ENCODE measurements at regions not wholly inside any gene's neighbourhood (a gene's known extent, or its start where the extent isn't known, plus 50 kb on each side); places are given as distances from the start of the nearest gene placed in this dataset.
A peak's percentile ranks its signal among the peaks of the same experiment; 100 is the strongest.
"Not testable (repeated sequence)": the region's sequence is repeated elsewhere in the genome, so short reads cannot be mapped to it uniquely, and the experiment has no call there.

GRCh38 chr1:181166377-181167196, 78.1 kb downstream of the IER5 start:
- in situ Hi-C loops (cut with HindIII; ENCODE audit: low pct_ligation_motif_present, low pct_unique_long_range_greater_than_20kb, low sequenced_read_pairs), result loop anchor here (25.0 kb wide), 1 partner anchor 254 kb away; the partner anchor contains the start of gene KIAA1614
- peak; percentile 81 for DNase-seq

GRCh38 chr1:181169281-181169865, 80.9 kb downstream of the IER5 start:
- in situ Hi-C loops (cut with HindIII; ENCODE audit: low pct_ligation_motif_present, low pct_unique_long_range_greater_than_20kb, low sequenced_read_pairs), result loop anchor here (25.0 kb wide), 1 partner anchor 257 kb away; the partner anchor contains the start of gene KIAA1614
- DNase-seq, result no peak

- no peak for DNase-seq
- in situ Hi-C loops (cut with HindIII; ENCODE audit: low pct_ligation_motif_present, low pct_unique_long_range_greater_than_20kb, low sequenced_read_pairs), result loop anchor here (25.0 kb wide), 1 partner anchor 258 kb away; the partner anchor contains the start of gene KIAA1614
Measured at GRCh38 chr1:181170194-181170593, 81.7 kb downstream of the IER5 start.

- in situ Hi-C loops (cut with HindIII; ENCODE audit: low pct_ligation_motif_present, low pct_unique_long_range_greater_than_20kb, low sequenced_read_pairs), result loop anchor here (25.0 kb wide), 1 partner anchor 260 kb away; the partner anchor contains the start of gene KIAA1614
- DNase-seq, result no peak
Measured at GRCh38 chr1:181172082-181172481, 83.6 kb downstream of the IER5 start.

- no peak for DNase-seq
Measured at GRCh38 chr1:181173761-181174447, 85.4 kb downstream of the IER5 start.

GRCh38 chr1:181174861-181175260, 86.4 kb downstream of the IER5 start:
- in situ Hi-C loops (cut with HindIII; ENCODE audit: low pct_ligation_motif_present, low pct_unique_long_range_greater_than_20kb, low sequenced_read_pairs), result loop anchor here (25.0 kb wide), 1 partner anchor 263 kb away; the partner anchor contains the start of gene KIAA1614
- DNase-seq, result no peak

More at GRCh38 chr1:181173761-181174447, 85.4 kb downstream of the IER5 start:
- in situ Hi-C loops (cut with HindIII; ENCODE audit: low pct_ligation_motif_present, low pct_unique_long_range_greater_than_20kb, low sequenced_read_pairs), result loop anchor here (25.0 kb wide), 1 partner anchor 262 kb away; the partner anchor contains the start of gene KIAA1614

- in situ Hi-C loops (cut with HindIII; ENCODE audit: low pct_ligation_motif_present, low pct_unique_long_range_greater_than_20kb, low sequenced_read_pairs), result no loop called here
- DNase-seq, result no peak
Measured at GRCh38 chr1:181175356-181175910, 86.9 kb downstream of the IER5 start.

GRCh38 chr1:181175955-181176354, 87.5 kb downstream of the IER5 start:
- in situ Hi-C loops (cut with HindIII; ENCODE audit: low pct_ligation_motif_present, low pct_unique_long_range_greater_than_20kb, low sequenced_read_pairs), result no loop called here
- DNase-seq, result no peak

- DNase-seq, result no peak
- in situ Hi-C loops (cut with HindIII; ENCODE audit: low pct_ligation_motif_present, low pct_unique_long_range_greater_than_20kb, low sequenced_read_pairs), result no loop called here
Measured at GRCh38 chr1:181178241-181178879, 89.9 kb downstream of the IER5 start.

GRCh38 chr1:181179279-181179986, 90.9 kb downstream of the IER5 start:
- DNase-seq, result no peak
- in situ Hi-C loops (cut with HindIII; ENCODE audit: low pct_ligation_motif_present, low pct_unique_long_range_greater_than_20kb, low sequenced_read_pairs), result no loop called here

GRCh38 chr1:181179987-181180365, 91.5 kb downstream of the IER5 start:
- no peak for DNase-seq
- in situ Hi-C loops (cut with HindIII; ENCODE audit: low pct_ligation_motif_present, low pct_unique_long_range_greater_than_20kb, low sequenced_read_pairs), result no loop called here

- no peak for DNase-seq
- in situ Hi-C loops (cut with HindIII; ENCODE audit: low pct_ligation_motif_present, low pct_unique_long_range_greater_than_20kb, low sequenced_read_pairs), result no loop called here
Measured at GRCh38 chr1:181180407-181181031, 92.0 kb downstream of the IER5 start.

- in situ Hi-C loops (cut with HindIII; ENCODE audit: low pct_ligation_motif_present, low pct_unique_long_range_greater_than_20kb, low sequenced_read_pairs), result no loop called here
- no peak for DNase-seq
Measured at GRCh38 chr1:181181792-181182585, 93.5 kb downstream of the IER5 start.

GRCh38 chr1:181184621-181185020, 96.1 kb downstream of the IER5 start:
- in situ Hi-C loops (cut with HindIII; ENCODE audit: low pct_ligation_motif_present, low pct_unique_long_range_greater_than_20kb, low sequenced_read_pairs), result no loop called here
- no peak for DNase-seq

- in situ Hi-C loops (cut with HindIII; ENCODE audit: low pct_ligation_motif_present, low pct_unique_long_range_greater_than_20kb, low sequenced_read_pairs), result no loop called here
- DNase-seq, result no peak
Measured at GRCh38 chr1:181185461-181185860, 97.0 kb downstream of the IER5 start.

GRCh38 chr1:181186133-181186532, 97.6 kb downstream of the IER5 start:
- in situ Hi-C loops (cut with HindIII; ENCODE audit: low pct_ligation_motif_present, low pct_unique_long_range_greater_than_20kb, low sequenced_read_pairs); DNase-seq: not testable (repeated sequence)
